ENCODE measurements at regions not wholly inside any gene's neighbourhood (a gene's known extent, or its start where the extent isn't known, plus 50 kb on each side); places are given as distances from the start of the nearest gene placed in this dataset. TPM values are rescaled to one million over a fixed set of nuclear protein-coding genes. Genes with fewer than 3 reads are reported as not detected.

GRCh38 chr11:103849366-103849765 lies 187.1 kb upstream of the DDI1 start:
- peaks cover 21% of the 10 kb centered on the region for H3K4me1 Mint-ChIP-seq (ENCODE audit: unreplicated experiment)
- H3K9me3 Mint-ChIP-seq (ENCODE audit: unreplicated experiment): no peaks in the 10 kb centered on the region
- TF ChIP-seq, protein P1, sequence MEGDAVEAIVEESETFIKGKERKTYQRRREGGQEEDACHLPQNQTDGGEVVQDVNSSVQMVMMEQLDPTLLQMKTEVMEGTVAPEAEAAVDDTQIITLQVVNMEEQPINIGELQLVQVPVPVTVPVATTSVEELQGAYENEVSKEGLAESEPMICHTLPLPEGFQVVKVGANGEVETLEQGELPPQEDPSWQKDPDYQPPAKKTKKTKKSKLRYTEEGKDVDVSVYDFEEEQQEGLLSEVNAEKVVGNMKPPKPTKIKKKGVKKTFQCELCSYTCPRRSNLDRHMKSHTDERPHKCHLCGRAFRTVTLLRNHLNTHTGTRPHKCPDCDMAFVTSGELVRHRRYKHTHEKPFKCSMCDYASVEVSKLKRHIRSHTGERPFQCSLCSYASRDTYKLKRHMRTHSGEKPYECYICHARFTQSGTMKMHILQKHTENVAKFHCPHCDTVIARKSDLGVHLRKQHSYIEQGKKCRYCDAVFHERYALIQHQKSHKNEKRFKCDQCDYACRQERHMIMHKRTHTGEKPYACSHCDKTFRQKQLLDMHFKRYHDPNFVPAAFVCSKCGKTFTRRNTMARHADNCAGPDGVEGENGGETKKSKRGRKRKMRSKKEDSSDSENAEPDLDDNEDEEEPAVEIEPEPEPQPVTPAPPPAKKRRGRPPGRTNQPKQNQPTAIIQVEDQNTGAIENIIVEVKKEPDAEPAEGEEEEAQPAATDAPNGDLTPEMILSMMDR (IDR thresholded peaks at IDR 0.05): no peak
- H3K27me3 Mint-ChIP-seq (ENCODE audit: unreplicated experiment): no peaks in the 10 kb centered on the region
- H3K36me3 Mint-ChIP-seq (ENCODE audit: unreplicated experiment): no peaks in the 10 kb centered on the region
- H3K4me3 Mint-ChIP-seq (ENCODE audit: unreplicated experiment): no peak overlapping the region
- no peak overlapping the region for H3K27ac Mint-ChIP-seq (ENCODE audit: unreplicated experiment)
- DNase-seq (ENCODE audit: extremely low spot score, unreplicated experiment): no peak

- Mint-ChIP-seq H3K4me3 (ENCODE audit: unreplicated experiment) (no peak overlapping the region), H3K36me3 (ENCODE audit: unreplicated experiment) (no peaks in the 10 kb centered on the region), H3K27me3 (ENCODE audit: unreplicated experiment) (no peaks in the 10 kb centered on the region), H3K27ac (ENCODE audit: unreplicated experiment) (no peak overlapping the region), H3K9me3 (ENCODE audit: unreplicated experiment) (peaks cover 4% of the 10 kb centered on the region), H3K4me1 (ENCODE audit: unreplicated experiment) (peaks cover 21% of the 10 kb centered on the region)
- TF ChIP-seq, protein P1 (IDR thresholded peaks at IDR 0.05): no peak
- no peak for DNase-seq (ENCODE audit: extremely low spot score, unreplicated experiment)
Observed at GRCh38 chr11:103850419-103851165, 185.8 kb upstream of the DDI1 start.

DNA sequence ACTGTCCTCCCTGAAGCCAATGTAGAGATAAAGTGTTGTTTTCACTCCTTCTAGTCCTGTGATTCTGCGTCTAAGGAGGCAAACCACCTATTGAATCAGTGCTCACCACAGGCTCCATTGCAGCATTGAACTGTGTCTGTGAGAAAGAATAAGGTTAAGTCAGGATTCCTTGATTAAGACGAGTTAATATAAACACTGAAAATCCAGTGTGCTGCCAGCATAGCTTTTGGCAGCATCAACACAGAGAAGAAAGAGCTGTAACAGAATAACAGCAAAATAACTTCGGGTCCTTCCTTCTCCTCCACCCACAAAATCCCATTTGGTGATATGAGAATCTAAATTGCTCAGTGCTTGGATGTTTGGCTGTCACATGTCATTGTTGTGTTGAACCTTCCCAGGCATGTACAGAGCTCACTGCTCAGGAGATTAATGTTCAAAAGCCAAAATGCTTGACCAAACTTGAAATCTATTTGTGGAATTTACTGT lies 185.2 kb upstream of the DDI1 start:
- DNase-seq (ENCODE audit: extremely low spot score, unreplicated experiment): no peak
- no peak overlapping the region for H3K4me3 Mint-ChIP-seq (ENCODE audit: unreplicated experiment)
- H3K4me1 Mint-ChIP-seq (ENCODE audit: unreplicated experiment): peaks cover 21% of the 10 kb centered on the region
- H3K27me3 Mint-ChIP-seq (ENCODE audit: unreplicated experiment): no peaks in the 10 kb centered on the region
- no peaks in the 10 kb centered on the region for H3K36me3 Mint-ChIP-seq (ENCODE audit: unreplicated experiment)
- no peak overlapping the region for H3K27ac Mint-ChIP-seq (ENCODE audit: unreplicated experiment)
- TF ChIP-seq, protein P1 (IDR thresholded peaks at IDR 0.05): no peak
- H3K9me3 Mint-ChIP-seq (ENCODE audit: unreplicated experiment): peaks cover 4% of the 10 kb centered on the region

Small RNA genes lying in the stretch of these regions (microRNA-seq; reads per million reads assigned to microRNA genes)
- gene MIR4693 (ENCODE audit: unreplicated experiment): not detected

Data from osteocyte (in vitro differentiated cells).